GM12878 (cell line): ENCODE measurements at regions not wholly inside any gene's neighbourhood (a gene's known extent, or its start where the extent isn't known, plus 50 kb on each side); places are given as distances from the start of the nearest gene placed in this dataset.

Experiments
- ATAC-seq: fragments of 200-7000 bp; cut with Tn5 transposase; 3 replicates; pipeline ENCODE4 v1.9.1; 2020; ENCODE audit warnings: mild to moderate bottlenecking, moderate library complexity
- BruUV-seq: library from RNA; stranded (reverse); fragments of 400-500 nt; replicated peaks from 2 replicates; lab custom pipeline; 2021; lab: Mats Ljungman, UMichigan
- CTCF ChIA-PET: fragments of 300-600 bp; sonication (Branson Sonifier 250); formaldehyde crosslinking; extraction: SDS; loops from one replicate; lab custom pipeline; 2021; ENCODE audit warnings: inconsistent platforms; lab: Yijun Ruan, JAX
- POLR2A ChIA-PET: fragments of 350-600 bp; formaldehyde crosslinking; extraction: SDS; loops from one replicate; lab custom pipeline; 2021; ENCODE audit warnings: inconsistent platforms; lab: Charles Lee
- RAD21 ChIA-PET: fragments of 300-600 bp; sonication (Branson Sonifier 250); formaldehyde crosslinking; loops from one replicate; lab custom pipeline; 2023; ENCODE audit warnings: antibody characterized with exemption; ENCODE audit not compliant: unreplicated experiment; lab: Charles Lee
- SMC1A ChIA-PET: fragments of 300-600 bp; sonication (Branson Sonifier 250); formaldehyde crosslinking; loops from one replicate; lab custom pipeline; 2023; ENCODE audit not compliant: unreplicated experiment, uncharacterized antibody; lab: Charles Lee
- DNase-seq: peaks from one replicate; pipeline ENCODE4 v3.0.0-alpha.2; 2011; ENCODE audit warnings: low read depth, low spot score
- FAIRE-seq: peaks from 3 replicates; lab custom pipeline; 2011; peaks lifted over from hg19 to GRCh38; lab: Jason Lieb, UNC
- H2AFZ ChIP-seq: 2 replicates; pipeline ENCODE4 v1.6.0; 2011; ENCODE audit warnings: low read depth, low read length, control low read depth; ENCODE audit not compliant: control insufficient read depth
- H3K27ac ChIP-seq: 2 replicates; pipeline ENCODE4 v1.5.1; 2011; ENCODE audit warnings: control low read depth; ENCODE audit not compliant: control insufficient read depth, insufficient read depth
- H3K27me3 ChIP-seq, 2 experiments: replicated peaks in 1 of 2; 2 replicates each; pipeline versions ENCODE4 v1.6.0 to v1.6.1; 2011; ENCODE audit warnings: low read length in 1 of 2; ENCODE audit not compliant: control insufficient read depth in 2 of 2, insufficient read depth in 2 of 2
- H3K36me3 ChIP-seq, 2 experiments: 2 replicates each; pipeline ENCODE4 v1.5.1; 2011; ENCODE audit warnings: low read length in 1 of 2; ENCODE audit not compliant: control insufficient read depth in 2 of 2, insufficient read depth in 2 of 2
- H3K4me1 ChIP-seq: 2 replicates; pipeline ENCODE4 v1.6.1; 2011; ENCODE audit warnings: mild to moderate bottlenecking, low read length, moderate library complexity, mixed read lengths; ENCODE audit not compliant: control insufficient read depth, insufficient read depth
- H3K4me2 ChIP-seq: 2 replicates; pipeline ENCODE4 v1.6.0; 2011; ENCODE audit warnings: control low read depth; ENCODE audit not compliant: control insufficient read depth, insufficient read depth
- H3K4me3 ChIP-seq: fragments of 200-600 bp; sonication (generic); 2 replicates; pipeline ENCODE4 v1.5.1; 2016
- H3K79me2 ChIP-seq: 2 replicates; pipeline ENCODE4 v1.6.0; 2011; ENCODE audit warnings: low read length; ENCODE audit not compliant: control insufficient read depth, insufficient read depth
- H3K9ac ChIP-seq: 2 replicates; pipeline ENCODE4 v1.8.0; 2011; ENCODE audit warnings: low read length, control low read depth, mixed read lengths; ENCODE audit not compliant: control insufficient read depth, insufficient read depth
- H3K9me3 ChIP-seq: replicated peaks from 3 replicates; pipeline ENCODE4 v1.5.1; 2011; ENCODE audit warnings: mild to moderate bottlenecking, low read length; ENCODE audit not compliant: control insufficient read depth, insufficient read depth
- H4K20me1 ChIP-seq: 2 replicates; pipeline ENCODE4 v1.6.0; 2011; ENCODE audit not compliant: control insufficient read depth, insufficient read depth
- BCL3 ChIP-seq: IDR thresholded peaks from 2 replicates; pipeline ENCODE4 v1.6.1; 2011; ENCODE audit warnings: borderline replicate concordance, low read depth, mild to moderate bottlenecking, moderate library complexity, low read length; ENCODE audit not compliant: insufficient read depth, poor library complexity, severe bottlenecking
- CBX3 ChIP-seq: fragments of 200-600 bp; sonication (generic); IDR thresholded peaks from 2 replicates; pipeline ENCODE4 v1.6.1; 2016; ENCODE audit warnings: low read depth, borderline replicate concordance
- FOXK2 ChIP-seq: fragments of 450-650 bp; IDR thresholded peaks from 2 replicates; pipeline ENCODE4 v1.6.1; 2017; ENCODE audit warnings: mild to moderate bottlenecking, moderate library complexity
- GABPA ChIP-seq: IDR thresholded peaks from 2 replicates; pipeline ENCODE4 v1.6.1; 2014; ENCODE audit warnings: antibody characterized with exemption, low read depth, mild to moderate bottlenecking, inconsistent platforms
- GATAD2B ChIP-seq: fragments of 450-650 bp; conservative IDR thresholded peaks from 2 replicates; pipeline ENCODE4 v1.6.1; 2017; ENCODE audit warnings: low read depth, mild to moderate bottlenecking, moderate library complexity
- IKZF1 ChIP-seq: fragments of 450-650 bp; conservative IDR thresholded peaks from 2 replicates; pipeline ENCODE4 v1.6.1; 2017; ENCODE audit warnings: antibody characterized with exemption, mild to moderate bottlenecking
- NFYA ChIP-seq: IDR thresholded peaks from 2 replicates; pipeline ENCODE4 v1.6.1; 2011; ENCODE audit warnings: low read depth, mild to moderate bottlenecking, low read length, improper control_type of control experiment, borderline replicate concordance
- NR2C2 ChIP-seq: IDR thresholded peaks from 2 replicates; pipeline ENCODE4 v1.6.1; 2011; ENCODE audit warnings: borderline replicate concordance, low read depth; ENCODE audit not compliant: control insufficient read depth, insufficient read length
- POLR2AphosphoS5 ChIP-seq: IDR thresholded peaks from 2 replicates; pipeline ENCODE4 v1.6.1; 2011; ENCODE audit warnings: mild to moderate bottlenecking, low read length, inconsistent platforms
- PRDM15 ChIP-seq: fragments of 450-650 bp; formaldehyde crosslinking; IDR thresholded peaks from 2 replicates; pipeline ENCODE4 v1.4.0; 2020; ENCODE audit warnings: mild to moderate bottlenecking, moderate library complexity
- SMARCA5 ChIP-seq: fragments of 450-650 bp; IDR thresholded peaks from 2 replicates; pipeline ENCODE4 v1.6.1; 2017; ENCODE audit warnings: mild to moderate bottlenecking
- SREBF1 ChIP-seq: IDR thresholded peaks from 2 replicates; pipeline ENCODE4 v1.6.1; 2012; ENCODE audit warnings: mild to moderate bottlenecking, low read length
- SREBF2 ChIP-seq: IDR thresholded peaks from 2 replicates; pipeline ENCODE4 v1.6.1; 2012; ENCODE audit warnings: mild to moderate bottlenecking, low read length
- SUPT20H ChIP-seq: IDR thresholded peaks from 2 replicates; pipeline ENCODE4 v1.6.1; 2011; ENCODE audit warnings: low read depth, mild to moderate bottlenecking, low read length, moderate library complexity, borderline replicate concordance; ENCODE audit not compliant: control insufficient read depth
- TAF1 ChIP-seq: IDR thresholded peaks from 2 replicates; pipeline ENCODE4 v1.6.1; 2011; ENCODE audit warnings: mild to moderate bottlenecking, low read depth, low read length, borderline replicate concordance
- YY1 ChIP-seq: IDR thresholded peaks from 2 replicates; pipeline ENCODE4 v1.6.1; 2011; ENCODE audit warnings: low read depth, mild to moderate bottlenecking, low read length
- ZBED1 ChIP-seq: IDR thresholded peaks from 2 replicates; pipeline ENCODE4 v1.6.1; 2016; ENCODE audit warnings: borderline replicate concordance
- ZBTB4 ChIP-seq: fragments of 450-650 bp; formaldehyde crosslinking; IDR thresholded peaks from 2 replicates; pipeline ENCODE4 v1.4.0; 2022; ENCODE audit warnings: mild to moderate bottlenecking, moderate library complexity
- WGBS: methylation state at CpG from one replicate; pipeline ENCODE4 v1.1.6; 2016; ENCODE audit warnings: low lambda C conversion rate; ENCODE audit not compliant: insufficient replicate concordance, insufficient coverage; ENCODE audit errors: missing lambda C conversion rate; 5-methylcytosine and 5-hydroxymethylcytosine counted together
- in situ Hi-C: fragments of 300-500 bp; cut with MboI; formaldehyde crosslinking; loops from 9 replicates; pipeline ENCODE4 v1.14.3; 2018; ENCODE audit warnings: mixed read lengths
- intact Hi-C: fragments of 100-400 bp; cut with micrococcal nuclease; formaldehyde crosslinking; loops from one replicate; pipeline ENCODE4 v1.14.2; 2022; ENCODE audit not compliant: unreplicated experiment

- Histone ChIP-seq H2AFZ (no peak overlapping the region), H3K4me1 (no peaks in the 10 kb centered on the region; the same call in 1 of the 2 replicates), H3K4me3 (no peak overlapping the region), H3K9ac (no peak overlapping the region), H3K9me3 (no peaks in the 10 kb centered on the region), H3K79me2 (no peaks in the 10 kb centered on the region), H3K4me2 (no peak overlapping the region), H3K27ac (no peak overlapping the region), H3K36me3 (no peaks in the 10 kb centered on the region), H3K27me3 (no peaks in the 10 kb centered on the region), H4K20me1 (no peaks in the 10 kb centered on the region)
- BruUV-seq: no TSS peak
- ChIA-PET RAD21 (no interaction called here), POLR2A (no interaction called here), SMC1A (no interaction called here), CTCF (interaction anchor here (0.6 kb wide), 1 partner anchor 18 kb away, joined by 3 read pairs; no protein-coding TSS in a partner anchor)
- FAIRE-seq (no peak), ATAC-seq (no peak), DNase-seq (no peak)
- intact Hi-C loops: no loop called here
- in situ Hi-C loops: no loop called here
- WGBS: 81% methylated on average over 9 of the region's 9 CpGs
- no peak for TF ChIP-seq TAF1
- TF ChIP-seq NFYA: no peak
- TF ChIP-seq GATAD2B: no peak
- no peak for TF ChIP-seq NR2C2
- no peak for TF ChIP-seq FOXK2
- no peak for TF ChIP-seq ZBTB4 (CRISPR knock-in tag)
- no peak for TF ChIP-seq ZBED1
- no peak for TF ChIP-seq SREBF1
- TF ChIP-seq IKZF1: no peak
- no peak for TF ChIP-seq SUPT20H
- TF ChIP-seq POLR2AphosphoS5: no peak
- TF ChIP-seq SREBF2: no peak
- no peak for TF ChIP-seq BCL3
- no peak for TF ChIP-seq CBX3
- no peak for TF ChIP-seq PRDM15 (CRISPR knock-in tag)
- no peak for TF ChIP-seq YY1
- no peak for TF ChIP-seq SMARCA5
- TF ChIP-seq GABPA: no peak
These were observed 164.6 kb downstream of the AVL9 start for GRCh38 chr7:32659853-32660252.
